ENCODE measurements at regions not wholly inside any gene's neighbourhood (a gene's known extent, or its start where the extent isn't known, plus 50 kb on each side); places are given as distances from the start of the nearest gene placed in this dataset.

DNA sequence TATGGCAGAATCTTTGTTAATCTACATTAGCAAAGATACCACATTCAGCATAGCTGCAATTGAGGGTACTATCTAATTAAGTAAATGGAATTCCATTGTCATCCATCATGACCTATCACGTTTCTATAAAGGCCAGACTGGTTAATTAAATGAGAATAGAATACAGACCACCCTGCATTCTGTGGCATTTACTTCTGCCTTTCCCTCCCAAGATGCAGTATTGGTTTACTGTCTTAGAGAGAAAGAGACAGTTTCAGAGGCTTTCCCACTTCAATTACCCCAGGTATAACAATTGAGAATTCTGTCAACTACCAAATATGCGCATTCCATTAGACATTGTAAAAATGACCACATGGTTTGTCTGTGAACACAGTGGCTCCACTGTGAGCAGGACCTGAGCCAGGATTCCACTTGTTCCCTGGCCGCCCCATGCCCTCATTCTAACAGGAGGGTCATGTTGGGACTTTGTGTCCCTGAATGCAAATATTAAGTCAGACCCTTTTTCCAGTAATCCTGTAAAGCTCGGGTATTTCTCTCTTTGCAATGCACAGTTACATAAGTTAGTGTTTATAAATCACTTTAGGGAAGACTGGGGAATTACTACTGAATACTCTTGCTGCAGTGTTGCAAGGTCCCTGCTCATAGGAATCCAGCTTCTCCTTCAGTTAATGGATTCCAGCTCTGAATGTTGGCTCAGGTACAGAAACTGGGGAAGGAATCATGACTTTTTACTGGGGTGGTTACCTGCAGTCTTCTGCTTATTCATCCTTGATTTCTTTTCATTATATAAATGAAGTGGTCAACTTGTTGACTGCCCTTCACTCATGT lies 261.0 kb downstream of the PDGFC start:
- no peak for DNase-seq

DNA sequence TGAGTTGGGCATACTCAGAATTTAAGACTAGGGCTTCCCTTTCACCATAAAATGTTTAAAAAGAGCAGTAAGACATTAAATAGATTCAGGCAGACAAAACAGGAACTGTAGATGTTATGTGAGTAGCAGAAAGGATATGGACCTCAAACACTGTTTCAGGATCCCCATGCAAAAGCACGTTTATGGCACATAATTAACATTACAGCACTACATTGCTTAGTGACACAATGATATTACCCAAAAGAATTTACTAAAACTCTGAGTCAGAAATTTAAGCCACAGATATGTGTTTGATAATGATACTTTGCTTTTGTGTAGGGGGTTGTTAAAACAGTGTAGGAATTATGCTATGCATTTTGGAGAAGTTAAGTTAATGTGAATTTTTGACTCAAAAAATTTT lies 266.3 kb downstream of the PDGFC start:
- no peak for DNase-seq

GRCh38 chr4:156695163-156695562 lies 276.4 kb downstream of the PDGFC start:
- no peak for DNase-seq

DNA sequence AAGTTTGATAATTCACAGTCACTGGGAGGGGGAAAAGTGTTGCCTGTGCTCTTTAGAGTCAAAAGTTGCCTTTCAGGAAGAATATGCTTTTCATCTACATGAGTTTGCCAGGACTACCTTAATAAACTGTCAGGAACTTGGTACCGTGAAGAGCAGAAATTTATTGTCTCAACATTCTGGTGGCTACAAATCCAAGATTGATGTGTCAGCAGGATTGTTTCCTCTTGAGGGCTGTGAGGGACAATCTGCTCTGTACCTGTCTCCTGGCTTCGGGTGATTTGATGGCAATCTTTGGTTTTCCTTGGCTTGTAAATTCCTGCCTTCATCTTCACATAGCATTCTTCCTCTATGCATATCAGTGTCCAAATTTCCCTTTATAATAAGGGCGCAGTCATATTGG lies 277.2 kb downstream of the PDGFC start:
- no peak for DNase-seq

- DNase-seq = no peak
Observed at GRCh38 chr4:156693557-156693956, 278.0 kb downstream of the PDGFC start.

GRCh38 chr4:156692016-156692415 lies 279.6 kb downstream of the PDGFC start:
- DNase-seq = no peak

DNA sequence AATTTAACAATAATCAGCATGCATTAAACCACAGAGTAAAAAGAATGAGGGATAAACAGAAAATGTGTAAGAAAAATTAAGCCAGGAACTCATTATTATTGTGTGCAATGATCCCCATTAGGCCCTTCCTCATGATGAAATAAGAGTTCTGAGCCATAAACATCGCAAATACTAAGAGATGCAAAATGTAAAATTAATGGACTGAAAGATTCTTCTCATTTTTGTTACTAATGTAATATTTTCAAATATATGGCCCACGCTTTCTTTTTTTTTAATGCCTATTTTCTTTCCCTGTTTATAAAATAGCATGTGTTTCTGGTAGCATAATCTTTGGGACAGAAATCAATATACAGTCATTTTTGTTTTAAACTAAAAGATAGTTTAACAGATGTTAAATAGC lies 281.0 kb downstream of the PDGFC start:
- no peak for DNase-seq

DNA sequence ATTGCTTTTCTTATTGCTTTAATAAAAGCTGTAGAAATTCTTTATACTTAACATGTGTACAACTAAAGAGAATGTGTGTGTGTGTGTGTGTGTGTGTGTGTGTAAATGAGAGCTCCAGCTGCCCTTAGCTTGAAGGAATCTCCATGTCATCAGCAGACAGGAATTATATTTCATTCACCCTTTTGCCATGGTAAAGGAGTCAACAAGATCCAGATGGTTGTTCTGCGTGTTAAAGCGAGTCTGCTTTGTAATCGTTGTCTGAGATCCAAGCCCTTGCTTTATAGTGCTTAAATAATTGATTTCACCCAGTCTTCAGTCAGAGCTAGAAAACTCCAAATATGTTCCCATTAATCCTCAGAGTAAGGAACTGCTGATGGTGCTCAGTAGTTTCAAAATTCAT lies 285.5 kb downstream of the PDGFC start:
- peak; percentile 35 for DNase-seq

DNA sequence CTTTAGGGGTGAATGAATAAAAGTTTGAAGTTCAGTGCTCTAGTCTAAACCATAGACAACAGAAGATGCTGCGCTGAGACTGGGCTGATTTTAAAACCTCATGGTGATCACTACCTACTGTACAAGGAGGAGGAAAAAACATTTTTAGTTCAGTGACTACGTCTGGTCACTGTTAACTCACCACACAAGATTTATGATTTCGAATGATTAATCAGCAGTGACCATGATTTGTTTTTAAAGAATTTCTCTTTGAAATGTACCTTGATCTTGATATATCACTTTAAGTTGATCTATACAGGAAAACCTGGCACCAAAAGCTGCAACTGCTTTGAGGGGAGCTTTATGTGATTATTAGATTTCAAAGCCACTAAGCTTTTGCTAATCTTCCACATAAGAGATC lies 286.3 kb downstream of the PDGFC start:
- DNase-seq = no peak

DNA sequence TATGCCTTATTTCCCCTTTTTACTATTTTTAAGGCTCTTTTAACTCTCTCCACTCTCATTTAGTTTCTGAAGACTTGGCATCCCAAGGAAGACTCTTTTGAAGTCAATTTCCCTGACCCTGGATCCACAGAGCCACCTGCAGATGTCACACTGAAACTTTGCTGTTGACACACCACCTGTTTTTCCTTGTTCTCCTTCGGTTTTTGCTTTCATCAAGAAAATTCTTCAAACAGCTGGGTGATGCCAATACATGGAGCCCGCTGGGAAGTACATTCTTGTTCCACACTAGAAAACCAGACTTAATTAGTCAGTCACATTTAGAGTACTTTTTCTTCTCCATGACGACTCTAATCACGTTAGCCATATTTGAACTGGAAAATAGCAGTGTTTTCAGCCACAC lies 293.9 kb downstream of the PDGFC start:
- DNase-seq = no peak

DNA sequence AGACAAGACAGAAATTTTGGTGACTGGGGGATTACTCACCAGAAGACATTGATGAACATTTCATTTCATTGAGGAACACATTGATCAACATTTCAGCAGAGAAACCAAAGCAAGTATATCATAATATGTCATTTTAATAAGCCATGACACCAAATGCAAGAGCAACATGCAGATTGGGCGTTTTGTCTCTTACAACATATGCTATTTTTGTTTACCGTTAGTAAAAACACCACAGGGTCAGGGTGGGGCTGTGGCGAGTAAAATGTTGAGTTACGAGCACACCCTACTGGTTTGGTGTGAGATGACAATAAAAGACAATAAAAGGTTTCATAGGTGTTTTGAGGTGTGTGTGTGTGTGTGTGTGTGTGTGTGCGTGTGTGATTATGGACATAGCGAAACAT lies 294.5 kb downstream of the PDGFC start:
- no peak for DNase-seq

DNA sequence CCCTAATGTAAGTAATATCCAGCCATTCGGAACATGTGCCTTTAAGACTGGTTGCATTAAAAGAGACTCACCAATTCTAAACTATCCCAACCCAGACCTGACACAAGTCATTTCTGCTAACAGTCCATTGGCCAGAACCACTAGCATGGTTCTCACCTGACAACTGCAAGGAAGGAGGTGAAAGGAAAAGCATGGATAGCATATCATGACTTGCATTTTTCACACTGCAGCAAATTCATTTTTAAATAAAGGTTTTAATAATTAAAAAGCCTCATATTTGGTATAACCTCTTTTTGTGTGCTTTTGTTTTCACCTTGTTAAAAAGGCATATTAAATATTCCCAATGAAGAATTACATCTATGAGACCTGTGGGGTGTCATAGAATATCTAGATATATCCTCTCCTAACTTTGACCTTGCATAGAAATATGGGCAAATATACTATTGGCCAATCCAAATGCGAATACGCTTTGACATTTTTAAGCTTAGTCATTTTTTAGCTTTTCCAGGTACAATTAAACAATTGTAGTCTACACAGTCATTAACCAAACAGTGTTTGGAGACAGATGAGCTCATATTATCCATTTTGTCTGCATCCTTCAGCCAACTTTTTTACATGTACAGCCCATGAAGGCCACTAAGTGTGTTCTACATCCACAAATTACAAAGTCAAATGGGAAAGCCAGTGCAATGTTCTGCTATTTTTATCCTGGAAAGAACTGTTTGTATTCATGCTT lies 295.3 kb downstream of the PDGFC start:
- DNase-seq = no peak

GRCh38 chr4:156673483-156673882 lies 298.1 kb downstream of the PDGFC start:
- no peak for DNase-seq

DNA sequence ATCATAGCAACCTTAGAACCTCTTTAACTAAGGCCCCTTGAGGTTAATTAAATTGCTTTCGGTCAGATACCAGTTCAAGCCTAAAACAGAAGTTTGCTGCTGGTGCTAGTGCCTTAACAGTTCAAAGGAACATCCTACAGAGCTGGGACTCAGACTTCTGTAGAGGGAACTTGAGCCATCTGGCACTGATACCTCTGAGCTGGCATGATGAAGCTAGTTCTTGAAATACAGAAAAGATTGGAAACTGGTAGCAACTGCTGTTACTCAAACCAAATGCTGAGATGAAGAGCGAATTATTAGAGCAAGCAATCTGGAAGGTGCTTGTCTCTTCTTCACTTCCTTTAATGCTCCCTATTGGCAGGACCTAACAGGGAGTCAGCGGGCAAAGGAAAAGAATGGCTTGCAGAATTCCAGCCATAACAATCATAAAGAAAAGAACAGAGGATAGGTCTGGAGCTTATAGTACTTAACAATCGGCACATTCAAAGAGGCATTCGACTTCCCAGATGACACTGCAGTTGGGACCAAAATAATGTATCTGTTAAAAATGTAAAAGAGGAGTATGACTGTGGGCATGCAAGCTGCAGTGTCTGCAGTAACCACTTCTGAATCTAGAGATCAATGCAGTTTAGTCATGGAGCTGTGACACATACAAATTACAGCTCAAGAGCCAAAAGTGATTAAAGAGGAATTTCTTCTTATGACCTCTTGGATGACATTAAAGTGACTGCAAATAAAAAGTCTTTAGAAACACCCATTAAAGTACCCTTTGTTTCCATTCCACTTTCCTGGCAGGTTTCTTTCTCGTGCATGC lies 298.9 kb downstream of the PDGFC start:
- peak; percentile 31 for DNase-seq

GRCh38 chr4:156665780-156666366 lies 305.7 kb downstream of the PDGFC start:
- no peak for DNase-seq

DNA sequence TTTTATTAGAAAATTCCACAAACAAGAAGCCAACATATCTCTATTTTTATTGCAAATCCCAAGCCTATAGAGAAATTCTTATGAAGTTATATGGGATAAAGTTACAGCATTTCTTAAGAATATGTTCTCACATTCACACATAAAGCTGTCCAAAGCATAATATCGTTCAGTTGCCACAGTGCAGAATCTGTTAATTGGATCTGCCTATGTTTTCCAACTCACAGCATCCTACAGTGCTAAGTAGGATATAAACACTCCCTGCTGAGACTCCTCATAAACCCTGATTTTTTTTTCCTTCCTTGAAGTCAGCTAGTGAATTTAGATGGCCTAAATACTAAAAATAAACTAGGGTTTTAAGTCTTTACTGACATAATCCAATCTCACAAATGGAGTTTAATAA lies 307.9 kb downstream of the PDGFC start:
- DNase-seq = no peak

- no peak for DNase-seq
Observed at GRCh38 chr4:156662921-156663320, 308.7 kb downstream of the PDGFC start.

- no peak for DNase-seq
Observed at GRCh38 chr4:156661555-156661954, 310.0 kb downstream of the PDGFC start.

DNA sequence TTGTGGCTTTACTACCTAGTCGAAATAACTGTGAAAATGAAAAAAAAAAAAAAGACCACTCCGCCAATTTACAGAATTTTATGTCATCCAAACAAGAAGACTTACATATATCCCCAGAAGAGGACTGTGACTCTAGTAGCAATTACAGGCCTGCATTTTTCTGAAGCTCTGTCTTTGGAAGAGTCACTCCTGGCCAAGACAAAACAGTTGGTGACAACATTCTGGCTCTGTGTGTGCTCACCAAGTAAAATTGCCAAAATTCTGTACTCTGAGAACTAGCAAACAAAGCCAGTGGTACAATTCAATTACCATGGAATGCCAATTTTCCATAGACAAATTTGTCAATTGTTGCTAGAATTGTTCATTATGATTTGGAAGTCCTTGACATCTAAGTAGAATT lies 311.1 kb downstream of the PDGFC start:
- DNase-seq = no peak

GRCh38 chr4:156659983-156660382 lies 311.6 kb downstream of the PDGFC start:
- DNase-seq = no peak

DNA sequence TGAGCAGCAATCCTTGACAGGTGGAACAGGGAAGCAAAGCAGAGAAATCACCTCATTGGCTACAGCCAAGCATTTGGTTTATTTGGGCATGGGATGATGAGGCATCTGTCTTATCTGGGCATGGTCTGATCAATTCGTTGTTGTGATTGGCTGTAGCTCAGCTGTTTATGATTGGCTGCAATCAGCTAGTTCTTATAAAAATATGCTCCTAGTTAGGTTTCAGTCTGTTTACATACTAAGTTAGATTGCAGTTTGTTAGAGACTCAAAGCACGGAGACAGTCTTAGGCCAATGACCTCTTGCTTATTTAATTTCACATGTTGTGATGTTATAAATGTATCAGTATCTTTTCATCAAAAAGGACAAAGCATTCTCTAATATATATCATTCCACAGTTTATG lies 312.0 kb downstream of the PDGFC start:
- no peak for DNase-seq

GRCh38 chr4:156656896-156657295 lies 314.7 kb downstream of the PDGFC start:
- no peak for DNase-seq

GRCh38 chr4:156654410-156654809 lies 317.2 kb downstream of the PDGFC start:
- no peak for DNase-seq

Data from NCI-H524 treated with DMSO at 0.1 percent for 48 hours (cell line).